GM18519 (cell line): ENCODE measurements at regions not wholly inside any gene's neighbourhood (a gene's known extent, or its start where the extent isn't known, plus 50 kb on each side); places are given as distances from the start of the nearest gene placed in this dataset.

ENCODE experiments used
- ATAC-seq: cut with Tn5 transposase; IDR thresholded peaks from one replicate; pipeline ENCODE4 v1.9.1; 2021; ENCODE audit warnings: mild to moderate bottlenecking, moderate library complexity; ENCODE audit not compliant: unreplicated experiment, low FRiP score

DNA sequence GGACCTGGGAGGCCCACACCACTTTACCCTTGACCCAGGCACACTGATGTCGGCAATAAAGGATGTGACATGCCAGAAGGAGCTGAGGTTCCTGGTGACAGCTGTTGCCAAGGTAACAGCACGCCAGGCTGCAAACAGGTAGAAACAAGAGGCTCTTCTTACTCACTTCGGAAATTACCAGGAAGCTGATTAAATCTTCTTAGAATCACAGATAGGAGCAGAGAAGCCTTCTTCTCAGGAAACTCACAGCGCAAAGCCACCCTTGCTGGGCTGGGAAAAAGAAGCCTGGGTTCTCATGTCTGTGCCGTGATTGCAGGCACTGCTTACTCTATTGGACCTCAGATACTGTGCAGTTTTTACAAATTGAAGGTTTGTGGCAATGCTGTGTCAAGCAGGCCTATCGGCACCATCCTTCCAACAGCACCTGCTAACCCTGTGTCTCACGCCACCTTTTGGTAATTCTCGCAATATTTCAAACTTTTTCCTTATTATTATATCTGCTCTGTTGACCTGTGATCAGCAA, 61.0 kb upstream of the TAF1B start:
- ATAC-seq = no peak

DNA sequence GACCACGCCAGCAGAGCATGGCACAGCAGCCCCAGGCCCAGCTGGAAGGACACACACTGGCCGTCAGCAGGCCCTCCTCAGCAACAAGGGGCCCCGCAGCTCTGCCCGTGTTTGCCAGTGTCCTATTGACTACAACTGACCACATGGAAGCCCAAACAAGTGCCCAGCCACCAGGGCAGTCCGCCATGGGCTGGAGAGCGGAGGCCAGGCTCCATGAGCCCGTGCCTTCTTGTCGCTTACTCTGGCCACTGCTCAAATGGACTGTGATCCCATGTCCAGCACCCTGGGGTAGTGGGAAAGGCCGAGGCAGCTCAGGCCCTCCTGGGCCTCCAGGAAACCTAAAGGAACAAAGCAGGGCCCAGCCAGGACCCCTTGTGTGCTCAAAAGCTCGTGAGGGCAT, 53.9 kb upstream of the TAF1B start:
- no peak for ATAC-seq

DNA sequence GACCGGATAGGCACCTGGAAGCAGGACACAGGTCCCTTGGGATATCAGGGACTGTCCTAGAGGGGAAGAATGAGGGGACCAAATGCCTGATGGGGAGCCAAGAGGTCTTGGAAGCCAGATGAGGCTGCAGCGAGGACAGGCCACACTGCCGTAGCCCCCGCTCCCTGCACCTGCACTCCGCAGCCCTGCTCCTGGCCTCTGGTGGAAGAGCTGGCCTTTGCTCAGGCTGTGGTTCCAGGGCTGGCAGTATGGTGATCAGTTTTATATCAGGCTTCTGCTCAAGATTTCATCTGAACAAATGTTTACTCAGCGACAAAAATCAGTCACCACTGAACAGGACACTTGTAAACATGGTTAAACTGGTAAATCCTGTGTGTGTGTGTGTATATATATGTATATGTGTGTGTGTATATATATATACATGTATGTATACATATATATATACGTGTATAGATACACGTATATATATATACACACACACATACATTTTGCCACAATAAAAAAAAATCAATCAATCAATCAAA, 52.5 kb upstream of the TAF1B start:
- no peak for ATAC-seq

DNA sequence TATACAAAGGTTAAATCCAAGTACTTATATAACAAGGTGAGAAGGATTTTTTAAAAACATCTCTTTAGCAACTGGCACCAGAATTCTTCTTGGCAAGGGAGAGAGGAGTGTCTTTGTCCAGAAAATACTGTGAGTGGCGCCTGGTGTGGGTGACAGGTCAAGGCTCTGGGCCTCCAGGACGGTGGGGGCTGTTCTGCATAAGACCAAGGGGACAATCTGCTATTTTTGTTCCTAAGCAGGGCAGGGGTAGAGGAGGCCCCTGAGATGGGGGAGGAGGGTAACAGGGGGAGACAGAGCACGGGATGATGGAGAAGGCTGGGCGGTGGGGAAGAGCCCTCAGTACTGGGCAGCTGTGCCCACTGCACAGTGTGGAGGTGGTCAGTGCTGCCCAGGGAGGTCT, 51.6 kb upstream of the TAF1B start:
- ATAC-seq = no peak

DNA sequence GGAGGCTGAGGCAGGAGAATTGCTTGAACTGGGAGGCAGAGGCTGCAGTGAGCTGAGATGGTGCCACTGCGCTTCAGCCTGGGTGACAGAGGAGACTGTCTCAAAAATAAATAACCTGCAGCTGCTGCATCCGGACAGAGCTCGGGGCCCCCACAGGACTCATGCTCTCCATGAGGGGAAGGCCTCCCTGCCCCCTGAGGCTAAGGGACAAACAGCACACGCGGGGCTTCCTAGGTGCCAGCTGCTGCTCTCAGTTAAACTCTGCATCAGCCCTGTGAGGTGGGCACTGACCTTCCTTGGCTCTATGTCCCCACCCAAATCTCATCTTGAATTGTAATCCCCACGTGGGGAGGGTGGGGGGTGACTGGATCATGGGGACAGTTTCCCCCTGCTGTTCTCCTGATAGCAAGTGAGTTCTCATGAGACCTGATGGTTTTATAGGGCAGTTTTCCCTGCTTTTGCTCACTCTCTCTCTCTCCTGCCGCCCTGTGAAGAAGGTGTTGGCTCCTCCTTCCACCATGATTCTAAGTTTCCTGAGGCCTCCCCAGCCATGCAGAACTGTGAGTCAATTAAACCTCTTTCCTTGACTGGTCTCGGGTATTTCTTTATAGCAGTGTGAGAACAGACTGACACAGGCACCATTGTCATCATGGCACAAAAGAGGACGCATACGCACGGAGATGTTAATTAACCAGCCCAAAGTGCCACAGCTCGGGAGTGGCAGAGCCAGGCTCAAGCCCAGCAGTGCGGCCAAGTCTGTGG, 49.9 kb upstream of the TAF1B start:
- ATAC-seq = no peak
